Erythroblast (primary cell): ENCODE measurements at regions not wholly inside any gene's neighbourhood (a gene's known extent, or its start where the extent isn't known, plus 50 kb on each side); places are given as distances from the start of the nearest gene placed in this dataset.
"Not testable (repeated sequence)": the region's sequence is repeated elsewhere in the genome, so short reads cannot be mapped to it uniquely, and the experiment has no call there.

ENCODE experiments used
- GATA1 ChIP-seq: IDR thresholded peaks from 2 replicates; pipeline ENCODE4 v1.6.1; 2011; ENCODE audit warnings: low read depth, mild to moderate bottlenecking, control low read depth, low read length, moderate library complexity
- POLR2A ChIP-seq: IDR thresholded peaks from 2 replicates; pipeline ENCODE4 v1.6.1; 2011; ENCODE audit warnings: mild to moderate bottlenecking, low read length

DNA sequence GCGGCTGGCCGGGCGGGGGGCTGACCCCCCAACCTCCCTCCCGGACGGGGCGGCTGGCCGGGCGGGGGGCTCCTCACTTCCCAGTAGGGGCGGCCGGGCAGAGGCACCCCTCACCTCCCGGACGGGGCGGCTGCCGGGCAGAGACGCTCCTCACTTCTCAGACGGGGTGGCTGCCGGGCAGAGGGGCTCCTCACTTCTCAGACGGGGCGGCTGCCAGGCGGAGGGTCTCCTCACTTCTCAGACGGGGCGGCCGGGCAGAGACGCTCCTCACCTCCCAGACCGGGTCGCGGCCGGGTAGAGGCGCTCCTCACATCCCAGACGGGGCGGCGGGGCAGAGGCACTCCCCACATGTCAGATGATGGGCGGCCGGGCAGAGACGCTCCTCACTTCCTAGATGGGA is 112.6 kb upstream of the FAM174B start:
- TF ChIP-seq POLR2A, GATA1: not testable (repeated sequence)
